Nephron (organoid): ENCODE measurements at regions not wholly inside any gene's neighbourhood (a gene's known extent, or its start where the extent isn't known, plus 50 kb on each side); places are given as distances from the start of the nearest gene placed in this dataset.
"Not testable (repeated sequence)": the region's sequence is repeated elsewhere in the genome, so short reads cannot be mapped to it uniquely, and the experiment has no call there.

Experiments
- H3K27ac Mint-ChIP-seq, 3 experiments: 2 replicates each; pipeline ENCODE4 v1.8.0; 2020; ENCODE audit warnings: mixed read lengths in 3 of 3, mild to moderate bottlenecking in 2 of 3, moderate library complexity in 1 of 3
- H3K27me3 Mint-ChIP-seq: 2 replicates; pipeline ENCODE4 v1.8.0; 2021; ENCODE audit warnings: low read depth, mild to moderate bottlenecking, moderate library complexity, mixed read lengths
- H3K36me3 Mint-ChIP-seq: 2 replicates; pipeline ENCODE4 v1.8.0; 2020; ENCODE audit warnings: low read depth, mixed read lengths
- H3K4me1 Mint-ChIP-seq: 2 replicates; pipeline ENCODE4 v1.8.0; 2020; ENCODE audit warnings: mixed read lengths
- H3K4me3 Mint-ChIP-seq, 3 experiments: 2 replicates each; pipeline ENCODE4 v1.8.0; 2020; ENCODE audit warnings: mild to moderate bottlenecking in 3 of 3, mixed read lengths in 3 of 3, moderate library complexity in 2 of 3
- H3K9me3 Mint-ChIP-seq: 2 replicates; pipeline ENCODE4 v1.8.0; 2020; ENCODE audit warnings: mixed read lengths
- TF ChIP-seq, protein P1 (sequence below), 3 experiments: fragments of 200-600 bp; sonication (generic); IDR thresholded peaks; one replicate each; pipeline ENCODE4 v1.5.0; 2021; ENCODE audit warnings: antibody characterized with exemption in 3 of 3; ENCODE audit not compliant: unreplicated experiment in 3 of 3

DNA sequence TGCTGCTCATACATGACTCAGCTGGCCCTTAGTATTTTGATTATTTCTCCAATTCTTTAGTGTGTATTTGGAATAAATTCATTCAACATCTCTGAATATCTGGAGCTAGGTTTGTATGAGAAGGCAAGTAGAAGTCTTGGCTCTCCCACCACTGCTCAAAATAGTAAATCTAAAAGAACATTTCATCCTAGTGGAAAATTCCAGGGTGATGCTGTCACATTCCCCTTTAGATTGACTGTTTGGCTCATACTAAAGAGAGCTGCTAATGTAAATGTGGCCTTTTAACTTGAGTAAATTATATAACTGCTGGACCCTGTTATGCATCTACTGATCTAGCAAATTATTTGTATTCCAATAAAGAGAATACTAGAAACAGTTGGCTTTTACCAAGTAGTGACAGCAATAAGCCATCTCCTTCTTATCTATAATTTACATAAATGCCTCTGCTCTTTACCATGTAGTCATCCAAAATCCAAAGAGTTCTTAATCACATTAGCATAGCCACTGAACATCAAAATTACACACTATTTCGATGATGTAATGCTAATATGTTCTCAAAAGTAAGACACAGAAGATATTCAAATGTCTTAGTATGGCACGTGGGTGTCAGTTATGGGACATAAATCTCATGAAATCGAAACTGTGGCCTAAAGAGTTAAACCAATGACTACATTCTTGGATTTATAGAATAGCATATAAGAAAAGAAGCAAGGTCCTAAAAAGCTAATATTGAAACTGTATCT, 86.9 kb upstream of the KCND2 start:
- no peaks in the 10 kb centered on the region for H3K4me1 Mint-ChIP-seq
- no peak overlapping the region for H3K27ac Mint-ChIP-seq
- H3K4me3 Mint-ChIP-seq, result no peak overlapping the region
- TF ChIP-seq, protein P1, sequence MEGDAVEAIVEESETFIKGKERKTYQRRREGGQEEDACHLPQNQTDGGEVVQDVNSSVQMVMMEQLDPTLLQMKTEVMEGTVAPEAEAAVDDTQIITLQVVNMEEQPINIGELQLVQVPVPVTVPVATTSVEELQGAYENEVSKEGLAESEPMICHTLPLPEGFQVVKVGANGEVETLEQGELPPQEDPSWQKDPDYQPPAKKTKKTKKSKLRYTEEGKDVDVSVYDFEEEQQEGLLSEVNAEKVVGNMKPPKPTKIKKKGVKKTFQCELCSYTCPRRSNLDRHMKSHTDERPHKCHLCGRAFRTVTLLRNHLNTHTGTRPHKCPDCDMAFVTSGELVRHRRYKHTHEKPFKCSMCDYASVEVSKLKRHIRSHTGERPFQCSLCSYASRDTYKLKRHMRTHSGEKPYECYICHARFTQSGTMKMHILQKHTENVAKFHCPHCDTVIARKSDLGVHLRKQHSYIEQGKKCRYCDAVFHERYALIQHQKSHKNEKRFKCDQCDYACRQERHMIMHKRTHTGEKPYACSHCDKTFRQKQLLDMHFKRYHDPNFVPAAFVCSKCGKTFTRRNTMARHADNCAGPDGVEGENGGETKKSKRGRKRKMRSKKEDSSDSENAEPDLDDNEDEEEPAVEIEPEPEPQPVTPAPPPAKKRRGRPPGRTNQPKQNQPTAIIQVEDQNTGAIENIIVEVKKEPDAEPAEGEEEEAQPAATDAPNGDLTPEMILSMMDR (IDR thresholded peaks at IDR 0.05; ENCODE audit: unreplicated experiment in 3 of 3), result no peak
- H3K9me3 Mint-ChIP-seq, result no peaks in the 10 kb centered on the region
- no peaks in the 10 kb centered on the region for H3K36me3 Mint-ChIP-seq
- no peaks in the 10 kb centered on the region for H3K27me3 Mint-ChIP-seq

DNA sequence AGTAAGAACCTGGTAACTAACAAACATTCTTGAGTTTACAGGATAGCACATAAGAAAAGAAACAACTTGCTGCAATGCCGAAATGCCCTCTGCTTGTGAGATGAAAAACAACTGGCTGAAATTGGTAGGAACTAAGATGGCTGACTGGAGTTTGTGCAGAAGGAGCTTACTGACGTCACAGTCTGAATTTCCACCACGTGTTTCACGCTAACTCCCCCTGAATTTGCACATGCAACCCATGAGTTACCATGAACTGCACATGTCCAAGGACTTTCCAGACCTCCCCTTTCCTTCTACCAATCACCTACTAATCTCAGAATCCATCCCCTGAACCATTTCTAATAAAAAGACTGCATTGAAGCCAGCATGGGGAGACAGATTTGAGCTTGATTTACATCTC, 86.3 kb upstream of the KCND2 start:
- H3K4me1 Mint-ChIP-seq, result no peaks in the 10 kb centered on the region
- no peaks in the 10 kb centered on the region for H3K27me3 Mint-ChIP-seq
- H3K4me3 Mint-ChIP-seq, result no peak overlapping the region
- TF ChIP-seq, protein P1 (IDR thresholded peaks at IDR 0.05; ENCODE audit: unreplicated experiment in 3 of 3), result no peak
- H3K9me3 Mint-ChIP-seq, result no peaks in the 10 kb centered on the region
- no peak overlapping the region for H3K27ac Mint-ChIP-seq
- H3K36me3 Mint-ChIP-seq, result no peaks in the 10 kb centered on the region

DNA sequence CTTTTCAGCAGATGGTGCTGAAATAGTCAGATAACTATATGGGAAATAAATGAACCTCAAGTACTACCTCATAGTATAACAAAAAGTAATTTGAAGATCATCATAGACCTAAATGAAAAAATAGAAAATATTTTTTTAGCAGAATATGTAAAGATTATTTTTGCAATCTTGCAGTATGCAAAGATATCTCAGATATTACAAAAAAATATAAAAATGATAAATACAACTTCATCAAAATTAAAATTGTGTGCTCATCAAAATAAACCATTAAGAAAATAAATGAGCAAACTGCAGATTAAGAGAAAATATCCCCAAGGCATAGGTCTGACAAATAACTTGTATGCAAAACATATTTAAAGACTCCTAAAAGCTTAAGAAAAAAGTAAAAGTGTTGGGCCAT, 83.4 kb upstream of the KCND2 start:
- TF ChIP-seq, protein P1 (IDR thresholded peaks at IDR 0.05; ENCODE audit: unreplicated experiment in 3 of 3), result no peak
- H3K4me3 Mint-ChIP-seq, result no peak overlapping the region

DNA sequence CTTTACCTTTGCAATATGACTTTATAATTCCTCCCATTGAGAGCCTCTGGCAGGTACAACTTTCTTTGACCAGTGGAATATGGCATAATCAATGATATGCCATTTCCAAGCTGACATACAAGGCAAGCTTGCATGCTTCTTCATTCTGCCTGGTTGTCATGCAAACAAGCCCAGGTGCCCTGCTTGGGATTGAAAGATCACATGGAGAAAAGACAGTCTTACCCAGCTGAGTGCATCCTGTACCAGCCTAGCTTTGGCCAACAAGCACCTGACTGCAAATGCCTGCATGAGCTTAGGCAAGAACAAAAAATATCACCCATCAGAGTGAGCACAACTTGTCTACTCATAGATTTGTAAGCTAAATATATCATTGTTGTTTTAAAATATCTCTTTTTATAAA, 82.9 kb upstream of the KCND2 start:
- H3K36me3 Mint-ChIP-seq, result no peaks in the 10 kb centered on the region
- H3K9me3 Mint-ChIP-seq, result no peaks in the 10 kb centered on the region
- H3K27ac Mint-ChIP-seq, result no peak overlapping the region
- H3K4me1 Mint-ChIP-seq, result no peaks in the 10 kb centered on the region
- H3K27me3 Mint-ChIP-seq, result no peaks in the 10 kb centered on the region
- TF ChIP-seq, protein P1 (IDR thresholded peaks at IDR 0.05; ENCODE audit: unreplicated experiment in 3 of 3), result no peak
- H3K4me3 Mint-ChIP-seq, result no peak overlapping the region

More for the DNA sequence above, 83.4 kb upstream of the KCND2 start:
- Mint-ChIP-seq H3K36me3 (no peaks in the 10 kb centered on the region), H3K27me3 (no peaks in the 10 kb centered on the region), H3K27ac (no peak overlapping the region), H3K9me3 (no peaks in the 10 kb centered on the region), H3K4me1 (no peaks in the 10 kb centered on the region)

DNA sequence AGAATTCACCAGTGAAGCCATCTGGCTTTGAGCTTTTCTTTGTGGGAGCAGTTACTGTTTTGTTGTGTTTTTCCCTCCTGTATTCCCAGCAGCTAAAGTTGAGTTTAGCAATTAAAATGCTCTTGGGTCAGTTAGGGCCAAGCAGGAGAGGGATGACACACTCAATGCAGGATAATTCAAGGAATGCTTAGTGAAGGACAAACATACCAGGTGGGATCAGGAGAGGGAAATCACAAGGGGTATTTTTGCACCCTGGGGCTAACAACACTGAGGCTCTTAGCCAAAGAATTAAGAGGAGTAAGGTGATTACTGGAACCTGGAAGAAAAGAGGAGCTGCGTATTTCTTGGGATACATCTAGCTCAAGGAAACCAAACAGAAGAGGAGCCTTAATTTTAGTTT, 82.4 kb upstream of the KCND2 start:
- Mint-ChIP-seq H3K27ac (no peak overlapping the region), H3K27me3 (no peaks in the 10 kb centered on the region), H3K4me1 (no peaks in the 10 kb centered on the region), H3K9me3 (no peaks in the 10 kb centered on the region), H3K4me3 (no peak overlapping the region), H3K36me3 (no peaks in the 10 kb centered on the region)
- TF ChIP-seq, protein P1 (IDR thresholded peaks at IDR 0.05; ENCODE audit: unreplicated experiment in 3 of 3), result no peak

DNA sequence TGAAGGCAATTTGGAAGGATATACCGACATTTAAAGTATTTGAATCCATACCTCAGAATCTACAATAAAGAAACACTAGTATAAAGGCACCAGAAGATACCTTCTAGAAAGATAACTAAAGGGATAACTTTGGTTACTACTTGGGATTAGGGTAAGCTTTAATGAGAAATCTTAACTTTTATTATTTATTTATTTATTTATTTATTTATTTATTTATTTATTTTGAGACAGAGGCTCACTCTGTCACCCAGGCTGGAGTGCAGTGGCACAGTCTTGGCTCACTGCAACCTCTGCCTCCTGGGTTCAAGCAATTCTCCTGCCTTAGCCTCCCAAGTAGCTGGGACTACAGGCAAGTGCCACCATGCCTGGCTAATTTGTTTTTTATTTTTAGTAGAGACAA, 81.6 kb upstream of the KCND2 start:
- not testable (repeated sequence) for H3K27me3 Mint-ChIP-seq, H3K36me3 Mint-ChIP-seq, H3K9me3 Mint-ChIP-seq, H3K27ac Mint-ChIP-seq, H3K4me1 Mint-ChIP-seq, H3K4me3 Mint-ChIP-seq
